Fibroblast of pulmonary artery (primary cell): ENCODE measurements at regions not wholly inside any gene's neighbourhood (a gene's known extent, or its start where the extent isn't known, plus 50 kb on each side); places are given as distances from the start of the nearest gene placed in this dataset.

ENCODE experiments used
- DNase-seq: peaks from one replicate; pipeline ENCODE4 v3.0.0-alpha.2; 2010; ENCODE audit warnings: low read depth
- H3K4me3 ChIP-seq: replicated peaks from 2 replicates; pipeline ENCODE4 v1.5.1; 2011; ENCODE audit warnings: low read depth, mild to moderate bottlenecking, control low read depth, low read length, moderate library complexity
- TF ChIP-seq, protein P1 (sequence below): IDR thresholded peaks from 2 replicates; pipeline ENCODE4 v1.5.1; 2011; ENCODE audit warnings: mild to moderate bottlenecking, control low read depth, low read length, inconsistent platforms; ENCODE audit errors: missing control alignments

DNA sequence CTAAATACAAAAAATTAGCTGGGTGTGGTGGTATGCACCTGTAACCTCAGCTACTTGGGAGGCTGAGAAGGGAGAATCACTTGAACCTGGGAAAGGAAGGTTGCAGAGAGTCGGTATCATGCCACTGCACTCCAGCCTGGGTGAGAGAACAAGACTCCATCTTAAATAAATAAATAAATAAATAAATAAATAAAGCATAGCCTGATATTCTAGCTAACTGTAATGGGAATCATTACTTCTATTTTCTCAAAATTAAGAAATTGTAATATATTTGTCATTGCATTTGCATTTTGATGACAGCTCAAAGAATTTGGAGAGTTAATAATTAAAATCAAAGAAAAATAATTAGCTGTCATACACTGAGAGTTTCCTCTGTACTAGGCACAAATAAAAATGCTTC is 561.1 kb downstream of the EFNB2 start:
- TF ChIP-seq, protein P1, sequence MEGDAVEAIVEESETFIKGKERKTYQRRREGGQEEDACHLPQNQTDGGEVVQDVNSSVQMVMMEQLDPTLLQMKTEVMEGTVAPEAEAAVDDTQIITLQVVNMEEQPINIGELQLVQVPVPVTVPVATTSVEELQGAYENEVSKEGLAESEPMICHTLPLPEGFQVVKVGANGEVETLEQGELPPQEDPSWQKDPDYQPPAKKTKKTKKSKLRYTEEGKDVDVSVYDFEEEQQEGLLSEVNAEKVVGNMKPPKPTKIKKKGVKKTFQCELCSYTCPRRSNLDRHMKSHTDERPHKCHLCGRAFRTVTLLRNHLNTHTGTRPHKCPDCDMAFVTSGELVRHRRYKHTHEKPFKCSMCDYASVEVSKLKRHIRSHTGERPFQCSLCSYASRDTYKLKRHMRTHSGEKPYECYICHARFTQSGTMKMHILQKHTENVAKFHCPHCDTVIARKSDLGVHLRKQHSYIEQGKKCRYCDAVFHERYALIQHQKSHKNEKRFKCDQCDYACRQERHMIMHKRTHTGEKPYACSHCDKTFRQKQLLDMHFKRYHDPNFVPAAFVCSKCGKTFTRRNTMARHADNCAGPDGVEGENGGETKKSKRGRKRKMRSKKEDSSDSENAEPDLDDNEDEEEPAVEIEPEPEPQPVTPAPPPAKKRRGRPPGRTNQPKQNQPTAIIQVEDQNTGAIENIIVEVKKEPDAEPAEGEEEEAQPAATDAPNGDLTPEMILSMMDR = no peak
- no peak for DNase-seq
- H3K4me3 ChIP-seq = no peak overlapping the region

- DNase-seq = peak; percentile 3
- no peak overlapping the region for H3K4me3 ChIP-seq
- TF ChIP-seq, protein P1 = no peak
These were observed 562.5 kb downstream of the EFNB2 start for GRCh38 chr13:105972811-105973590.

- H3K4me3 ChIP-seq = no peak overlapping the region
- no peak for DNase-seq
- TF ChIP-seq, protein P1 = no peak
These were observed 563.1 kb downstream of the EFNB2 start for GRCh38 chr13:105972306-105972721.

DNA sequence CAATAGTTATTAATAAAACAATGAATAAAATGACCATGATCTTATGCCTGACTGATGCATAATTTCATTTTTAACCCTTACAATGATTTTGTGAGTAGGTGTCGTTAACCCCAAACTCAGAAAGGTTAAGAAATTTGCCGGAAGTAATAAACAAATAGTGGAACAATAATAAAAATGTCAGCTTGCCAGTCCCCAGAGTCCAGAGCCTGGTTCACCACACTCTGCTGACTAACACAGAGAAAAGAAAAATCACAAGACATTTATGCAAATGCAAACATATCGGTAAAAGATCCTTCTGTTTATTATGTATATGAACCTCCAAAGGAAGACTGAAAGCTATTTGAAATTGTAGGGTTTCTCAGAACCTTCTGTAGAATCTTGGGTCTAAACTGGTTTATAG is 563.7 kb downstream of the EFNB2 start:
- TF ChIP-seq, protein P1 = no peak
- H3K4me3 ChIP-seq = no peak overlapping the region
- no peak for DNase-seq

GRCh38 chr13:105971312-105971711 is 564.1 kb downstream of the EFNB2 start:
- no peak overlapping the region for H3K4me3 ChIP-seq
- TF ChIP-seq, protein P1 = no peak
- DNase-seq = peak; percentile 1

- TF ChIP-seq, protein P1 = no peak
- peak; percentile 3 for DNase-seq
- no peak overlapping the region for H3K4me3 ChIP-seq
These were observed 565.7 kb downstream of the EFNB2 start for GRCh38 chr13:105969761-105970160.

GRCh38 chr13:105965910-105966309 is 569.6 kb downstream of the EFNB2 start:
- TF ChIP-seq, protein P1 = no peak
- no peak overlapping the region for H3K4me3 ChIP-seq
- DNase-seq = no peak
